IPS-18a (cell line): ENCODE measurements at regions not wholly inside any gene's neighbourhood (a gene's known extent, or its start where the extent isn't known, plus 50 kb on each side); places are given as distances from the start of the nearest gene placed in this dataset.

Source experiments
- H3K27ac ChIP-seq: one replicate; pipeline ENCODE4 v1.5.1; 2013; ENCODE audit warnings: low read length
- H3K27me3 ChIP-seq: one replicate; pipeline ENCODE4 v1.6.1; 2013; ENCODE audit warnings: mild to moderate bottlenecking, low read length; ENCODE audit not compliant: control insufficient read depth, insufficient read depth
- H3K36me3 ChIP-seq: one replicate; pipeline ENCODE4 v1.6.1; 2013; ENCODE audit warnings: low read depth, low read length; ENCODE audit not compliant: control insufficient read depth
- H3K4me1 ChIP-seq: one replicate; pipeline ENCODE4 v1.6.1; 2013; ENCODE audit warnings: low read depth, low read length; ENCODE audit not compliant: control insufficient read depth
- H3K4me3 ChIP-seq: one replicate; pipeline ENCODE4 v1.5.1; 2013; ENCODE audit warnings: low read length
- H3K9ac ChIP-seq: one replicate; pipeline ENCODE4 v1.6.1; 2013; ENCODE audit warnings: mild to moderate bottlenecking, low read length, moderate library complexity
- H3K9me3 ChIP-seq: one replicate; pipeline ENCODE4 v1.6.1; 2013; ENCODE audit warnings: low read depth, low read length; ENCODE audit not compliant: control insufficient read depth

DNA sequence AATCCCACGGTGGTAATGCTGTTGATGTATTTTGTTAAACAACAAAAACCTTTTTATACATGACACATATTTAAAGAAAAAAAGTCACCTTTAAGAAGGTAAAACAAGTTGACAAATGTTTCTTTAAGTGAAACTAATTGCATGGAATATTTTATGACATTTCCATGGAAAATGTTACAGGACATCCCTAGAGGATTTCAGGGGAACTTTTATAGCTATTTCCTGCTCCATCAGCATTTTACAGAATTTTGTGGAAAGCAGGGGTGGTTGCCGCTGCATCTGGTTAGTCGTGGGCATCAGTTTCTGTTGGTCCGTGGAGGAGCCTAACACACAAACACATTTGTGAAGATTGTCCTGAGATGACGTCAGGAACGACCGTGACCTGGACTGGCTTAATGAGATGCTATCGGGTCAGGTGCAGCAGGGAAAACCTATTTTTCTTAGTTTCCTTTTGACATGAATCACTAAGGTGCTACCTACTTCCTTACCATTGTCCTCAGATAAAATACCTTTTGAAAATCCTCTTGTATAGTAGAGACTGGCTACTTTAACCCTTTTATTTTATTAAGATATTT, 305.1 kb downstream of the MAP2K6 start:
- H3K4me1 ChIP-seq = no peaks in the 10 kb centered on the region
- no peaks in the 10 kb centered on the region for H3K36me3 ChIP-seq
- H3K9ac ChIP-seq = no peak overlapping the region
- no peaks in the 10 kb centered on the region for H3K9me3 ChIP-seq
- no peak overlapping the region for H3K4me3 ChIP-seq
- no peaks in the 10 kb centered on the region for H3K27me3 ChIP-seq
- no peak overlapping the region for H3K27ac ChIP-seq

DNA sequence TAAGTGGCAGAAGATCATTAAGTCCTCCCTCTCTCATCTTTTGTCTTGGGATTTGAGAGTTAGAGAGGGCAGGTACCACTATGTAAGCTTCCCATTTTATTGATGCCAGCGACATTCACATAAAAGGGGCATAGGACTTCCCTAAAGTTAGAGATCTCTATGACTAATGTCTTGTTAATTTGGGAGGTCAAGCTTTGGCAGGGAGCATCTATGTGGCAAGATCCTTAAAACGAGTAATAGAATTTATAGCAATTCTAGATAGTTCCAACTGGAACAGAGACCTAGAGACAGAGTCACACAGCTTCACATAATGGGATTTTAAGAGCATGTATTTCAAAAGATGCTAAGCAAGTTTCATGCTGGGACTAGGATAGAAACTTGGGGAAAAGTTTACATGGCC, 308.0 kb downstream of the MAP2K6 start:
- Histone ChIP-seq H3K9me3 (no peaks in the 10 kb centered on the region), H3K4me3 (no peak overlapping the region), H3K36me3 (no peaks in the 10 kb centered on the region), H3K9ac (no peak overlapping the region), H3K27ac (no peak overlapping the region), H3K4me1 (no peaks in the 10 kb centered on the region), H3K27me3 (no peaks in the 10 kb centered on the region)

- Histone ChIP-seq H3K9ac (no peak overlapping the region), H3K27ac (no peak overlapping the region), H3K4me3 (no peak overlapping the region), H3K36me3 (no peaks in the 10 kb centered on the region), H3K4me1 (no peaks in the 10 kb centered on the region), H3K9me3 (no peaks in the 10 kb centered on the region), H3K27me3 (no peaks in the 10 kb centered on the region)
These were observed 308.8 kb downstream of the MAP2K6 start for GRCh38 chr17:69723316-69723715.

DNA sequence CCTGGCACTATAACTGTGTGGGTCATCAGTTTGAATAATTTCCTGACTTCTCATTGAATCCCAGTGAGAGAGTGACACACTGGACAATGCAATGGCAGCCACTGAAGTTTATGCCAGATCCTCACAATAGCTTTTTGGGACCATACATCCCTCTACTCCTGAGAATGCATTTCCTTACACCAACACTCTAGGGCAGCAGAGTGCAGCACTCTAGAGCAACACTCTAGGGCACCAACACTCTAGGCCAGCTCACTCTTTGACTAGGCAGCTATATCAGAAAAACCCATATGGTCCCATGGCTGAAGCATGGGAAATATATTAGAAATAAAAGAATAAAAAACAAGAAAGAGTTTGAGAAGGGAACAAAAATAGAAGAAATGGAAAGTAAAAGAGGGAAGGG, 309.2 kb downstream of the MAP2K6 start:
- Histone ChIP-seq H3K27me3 (no peaks in the 10 kb centered on the region), H3K36me3 (no peaks in the 10 kb centered on the region), H3K9me3 (no peaks in the 10 kb centered on the region), H3K27ac (no peak overlapping the region), H3K9ac (no peak overlapping the region), H3K4me1 (no peaks in the 10 kb centered on the region), H3K4me3 (no peak overlapping the region)

- Histone ChIP-seq H3K27me3 (no peaks in the 10 kb centered on the region), H3K9me3 (no peaks in the 10 kb centered on the region), H3K4me1 (no peaks in the 10 kb centered on the region), H3K4me3 (no peak overlapping the region), H3K36me3 (no peaks in the 10 kb centered on the region), H3K27ac (no peak overlapping the region), H3K9ac (no peak overlapping the region)
These were observed 309.7 kb downstream of the MAP2K6 start for GRCh38 chr17:69724238-69724637.

- Histone ChIP-seq H3K36me3 (no peaks in the 10 kb centered on the region), H3K27ac (no peak overlapping the region), H3K9me3 (no peaks in the 10 kb centered on the region), H3K4me1 (no peaks in the 10 kb centered on the region), H3K27me3 (no peaks in the 10 kb centered on the region), H3K9ac (no peak overlapping the region), H3K4me3 (no peak overlapping the region)
These were observed 310.6 kb downstream of the MAP2K6 start for GRCh38 chr17:69725146-69725545.

DNA sequence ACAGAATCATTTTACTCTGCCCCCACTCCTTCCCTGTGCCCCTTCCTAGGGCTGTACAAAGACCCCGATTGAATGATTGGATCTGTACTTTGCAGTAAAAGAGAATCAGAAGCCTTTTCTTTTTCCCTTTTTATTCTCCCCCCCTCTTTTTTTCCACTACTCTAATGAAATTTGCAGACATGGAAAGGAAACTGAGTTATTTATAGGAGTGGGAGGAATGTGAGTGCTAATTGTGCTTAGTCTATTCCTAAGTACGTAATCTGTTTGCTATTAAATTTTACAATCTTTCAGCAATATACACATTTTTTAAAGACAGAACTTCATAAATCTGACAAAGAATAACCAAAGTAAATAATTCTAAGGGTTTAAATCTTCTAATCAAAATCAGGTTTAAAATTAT, 314.3 kb downstream of the MAP2K6 start:
- Histone ChIP-seq H3K27ac (no peak overlapping the region), H3K27me3 (no peaks in the 10 kb centered on the region), H3K36me3 (no peaks in the 10 kb centered on the region), H3K9me3 (no peaks in the 10 kb centered on the region), H3K4me3 (no peak overlapping the region), H3K4me1 (no peaks in the 10 kb centered on the region), H3K9ac (no peak overlapping the region)

DNA sequence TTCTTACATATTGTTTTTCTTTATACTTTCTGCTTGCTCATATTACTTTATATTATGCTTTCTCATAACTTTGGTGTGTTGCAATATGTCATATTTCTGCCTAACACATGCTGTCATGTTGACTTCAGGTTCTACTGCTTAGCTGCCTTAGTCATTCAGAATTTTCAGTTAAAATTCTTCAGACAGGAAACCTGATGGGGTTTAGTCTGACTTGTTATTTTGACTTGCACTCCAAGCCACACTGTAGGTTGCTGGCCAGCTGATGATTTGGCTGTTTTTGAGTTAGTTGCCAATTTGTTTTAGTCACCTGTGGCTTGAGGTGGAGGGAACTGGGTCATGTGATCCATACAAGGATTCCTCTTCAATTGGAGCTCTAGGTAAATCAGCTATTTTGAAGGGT, 315.4 kb downstream of the MAP2K6 start:
- Histone ChIP-seq H3K4me1 (no peaks in the 10 kb centered on the region), H3K27me3 (no peaks in the 10 kb centered on the region), H3K36me3 (no peaks in the 10 kb centered on the region), H3K27ac (no peak overlapping the region), H3K9me3 (no peaks in the 10 kb centered on the region), H3K4me3 (no peak overlapping the region), H3K9ac (no peak overlapping the region)

DNA sequence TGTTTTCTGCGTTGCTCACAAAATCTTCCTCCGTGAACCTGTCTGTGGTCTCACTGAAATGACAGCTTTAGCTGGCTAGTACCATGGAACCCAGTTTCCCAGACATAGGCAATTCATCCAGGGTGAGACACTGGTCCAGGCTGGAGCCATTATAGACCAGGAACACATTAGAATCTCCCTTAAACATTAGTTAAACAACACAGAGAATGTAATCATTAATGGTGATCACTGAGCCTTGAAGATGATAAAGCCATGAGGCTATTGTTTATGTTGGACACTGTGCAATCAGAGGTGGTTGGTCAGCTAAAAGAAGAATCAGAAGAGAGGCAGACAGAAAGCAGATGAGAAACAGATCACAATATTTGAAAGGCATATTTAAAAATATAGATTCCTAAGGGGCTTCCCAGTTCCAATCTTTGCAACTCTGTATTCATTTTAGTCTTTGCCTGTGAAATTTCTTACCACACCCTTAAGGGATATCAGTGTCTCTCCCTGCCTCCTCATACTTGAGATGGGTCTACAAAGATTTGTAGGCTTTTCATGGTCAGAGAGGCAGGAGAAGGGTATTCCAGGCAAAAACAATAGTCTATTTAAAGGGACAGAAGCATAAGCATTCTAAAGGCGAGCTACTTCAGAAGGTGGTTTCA, 317.9 kb downstream of the MAP2K6 start:
- Histone ChIP-seq H3K9ac (no peak overlapping the region), H3K27me3 (no peaks in the 10 kb centered on the region), H3K4me1 (no peaks in the 10 kb centered on the region), H3K4me3 (no peak overlapping the region), H3K36me3 (no peaks in the 10 kb centered on the region), H3K9me3 (no peaks in the 10 kb centered on the region), H3K27ac (no peak overlapping the region)

DNA sequence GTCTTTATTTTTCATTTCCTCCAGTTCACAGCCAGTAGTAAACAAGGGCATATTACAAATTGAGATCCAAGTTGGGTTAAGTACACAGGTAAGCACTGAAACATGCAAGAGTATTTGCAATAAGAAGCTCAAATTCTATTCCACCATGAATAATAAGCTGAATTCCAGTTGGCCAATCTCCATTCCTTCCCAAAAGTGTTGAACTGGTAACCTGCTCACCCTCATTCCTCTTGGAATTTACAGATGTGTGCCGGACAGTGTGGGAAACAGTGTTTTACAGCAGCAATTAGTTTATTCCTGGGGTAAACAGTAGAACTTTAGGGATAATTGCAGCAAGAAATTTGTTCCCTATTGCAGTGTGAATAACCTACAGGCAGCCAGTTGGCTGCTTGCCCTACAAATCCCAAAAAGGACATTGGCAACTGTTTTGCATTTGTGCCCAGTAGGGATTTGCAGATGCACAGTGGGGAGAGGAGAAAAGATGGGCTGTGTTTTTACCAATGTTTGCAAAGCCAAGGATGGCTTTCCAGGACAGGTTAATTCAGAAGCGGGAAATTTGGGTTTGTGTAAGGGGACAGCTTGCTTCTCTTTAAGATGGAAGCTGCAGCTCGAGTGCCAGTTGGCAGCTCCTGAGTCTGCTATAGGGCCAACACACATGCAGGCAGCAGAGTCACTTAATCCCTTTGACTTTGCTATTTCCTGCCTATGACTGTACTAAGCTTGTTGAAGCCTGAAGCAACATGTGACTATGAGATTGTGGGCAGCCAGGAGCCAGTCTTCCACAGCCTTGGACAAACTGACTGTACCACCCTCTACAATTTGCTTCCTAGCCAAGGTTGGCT, 318.9 kb downstream of the MAP2K6 start:
- no peaks in the 10 kb centered on the region for H3K36me3 ChIP-seq
- H3K4me3 ChIP-seq = no peak overlapping the region
- no peaks in the 10 kb centered on the region for H3K4me1 ChIP-seq
- no peak overlapping the region for H3K27ac ChIP-seq
- H3K27me3 ChIP-seq = no peaks in the 10 kb centered on the region
- no peak overlapping the region for H3K9ac ChIP-seq
- H3K9me3 ChIP-seq = no peaks in the 10 kb centered on the region

- H3K36me3 ChIP-seq = no peaks in the 10 kb centered on the region
- no peak overlapping the region for H3K9ac ChIP-seq
- no peaks in the 10 kb centered on the region for H3K4me1 ChIP-seq
- no peaks in the 10 kb centered on the region for H3K27me3 ChIP-seq
- H3K4me3 ChIP-seq = no peak overlapping the region
- no peak overlapping the region for H3K27ac ChIP-seq
- H3K9me3 ChIP-seq = no peaks in the 10 kb centered on the region
These were observed 320.2 kb downstream of the MAP2K6 start for GRCh38 chr17:69734656-69735055.

- Histone ChIP-seq H3K27ac (no peak overlapping the region), H3K9ac (no peak overlapping the region), H3K4me1 (no peaks in the 10 kb centered on the region), H3K27me3 (no peaks in the 10 kb centered on the region), H3K9me3 (no peaks in the 10 kb centered on the region), H3K36me3 (no peaks in the 10 kb centered on the region), H3K4me3 (no peak overlapping the region)
These were observed 320.8 kb downstream of the MAP2K6 start for GRCh38 chr17:69735285-69735684.
